ENCODE measurements at regions not wholly inside any gene's neighbourhood (a gene's known extent, or its start where the extent isn't known, plus 50 kb on each side); places are given as distances from the start of the nearest gene placed in this dataset.

GRCh38 chr5:88483964-88484672, 215.5 kb upstream of the TMEM161B start:
- no peak for DNase-seq

- DNase-seq: peak in 1 of 2 experiments; percentile 41
Observed at GRCh38 chr5:88480801-88481499, 212.3 kb upstream of the TMEM161B start.

GRCh38 chr5:88480245-88480644, 211.6 kb upstream of the TMEM161B start:
- DNase-seq: peak in 1 of 2 experiments; percentile 6

- DNase-seq: no peak
Observed at GRCh38 chr5:88474574-88474973, 205.9 kb upstream of the TMEM161B start.

GRCh38 chr5:88470745-88471144, 202.1 kb upstream of the TMEM161B start:
- no peak for DNase-seq

- DNase-seq: no peak
Observed at GRCh38 chr5:88459971-88460370, 191.3 kb upstream of the TMEM161B start.

- no peak for DNase-seq
Observed at GRCh38 chr5:88452820-88453219, 184.2 kb upstream of the TMEM161B start.

- DNase-seq: no peak
Observed at GRCh38 chr5:88450239-88450638, 181.6 kb upstream of the TMEM161B start.

- no peak for DNase-seq
Observed at GRCh38 chr5:88438006-88438405, 169.4 kb upstream of the TMEM161B start.

- no peak for DNase-seq
Observed at GRCh38 chr5:88436290-88436689, 167.6 kb upstream of the TMEM161B start.

- no peak for DNase-seq
Observed at GRCh38 chr5:88428633-88429032, 160.0 kb upstream of the TMEM161B start.

- no peak for DNase-seq
Observed at GRCh38 chr5:88426441-88426840, 157.8 kb upstream of the TMEM161B start.

GRCh38 chr5:88425124-88425523, 156.5 kb upstream of the TMEM161B start:
- no peak for DNase-seq

GRCh38 chr5:88419931-88420330, 151.3 kb upstream of the TMEM161B start:
- DNase-seq: no peak

GRCh38 chr5:88407341-88407740, 138.7 kb upstream of the TMEM161B start:
- no peak for DNase-seq

GRCh38 chr5:88405783-88406182, 137.1 kb upstream of the TMEM161B start:
- no peak for DNase-seq

- no peak for DNase-seq
Observed at GRCh38 chr5:88404405-88404804, 135.8 kb upstream of the TMEM161B start.

- DNase-seq: no peak
Observed at GRCh38 chr5:88401686-88402085, 133.0 kb upstream of the TMEM161B start.

- DNase-seq: no peak
Observed at GRCh38 chr5:88401228-88401627, 132.6 kb upstream of the TMEM161B start.

GRCh38 chr5:88399561-88399960, 130.9 kb upstream of the TMEM161B start:
- DNase-seq: no peak

GRCh38 chr5:88398316-88398715, 129.7 kb upstream of the TMEM161B start:
- DNase-seq: no peak

- no peak for DNase-seq
Observed at GRCh38 chr5:88396751-88397281, 128.2 kb upstream of the TMEM161B start.

- DNase-seq: no peak
Observed at GRCh38 chr5:88396000-88396535, 127.4 kb upstream of the TMEM161B start.

GRCh38 chr5:88395264-88395663, 126.6 kb upstream of the TMEM161B start:
- DNase-seq: no peak

Measured in NCI-H524 (cell line).